ENCODE measurements at regions not wholly inside any gene's neighbourhood (a gene's known extent, or its start where the extent isn't known, plus 50 kb on each side); places are given as distances from the start of the nearest gene placed in this dataset.

GRCh38 chr3:163946785-163947184, 1131.5 kb downstream of the SI start:
- no peak for DNase-seq (ENCODE audit: low spot score)

GRCh38 chr3:163943664-163944063, 1134.6 kb downstream of the SI start:
- DNase-seq (ENCODE audit: low spot score), result no peak

- no peak for DNase-seq (ENCODE audit: low spot score)
Observed at GRCh38 chr3:163939926-163940325, 1138.4 kb downstream of the SI start.

- no peak for DNase-seq (ENCODE audit: low spot score)
Observed at GRCh38 chr3:163936543-163936942, 1141.8 kb downstream of the SI start.

- no peak for DNase-seq (ENCODE audit: low spot score)
Observed at GRCh38 chr3:163935411-163935810, 1142.9 kb downstream of the SI start.

- no peak for DNase-seq (ENCODE audit: low spot score)
Observed at GRCh38 chr3:163929069-163929652, 1149.1 kb downstream of the SI start.

- DNase-seq (ENCODE audit: low spot score), result no peak
Observed at GRCh38 chr3:163927521-163927920, 1150.8 kb downstream of the SI start.

GRCh38 chr3:163924600-163924999, 1153.7 kb downstream of the SI start:
- DNase-seq (ENCODE audit: low spot score), result no peak

GRCh38 chr3:163919154-163919553, 1159.1 kb downstream of the SI start:
- DNase-seq (ENCODE audit: low spot score), result no peak

GRCh38 chr3:163916596-163917560, 1161.4 kb downstream of the SI start:
- peak; percentile 9 for DNase-seq (ENCODE audit: low spot score)

GRCh38 chr3:163915280-163915679, 1163.0 kb downstream of the SI start:
- no peak for DNase-seq (ENCODE audit: low spot score)

GRCh38 chr3:163914567-163914966, 1163.7 kb downstream of the SI start:
- no peak for DNase-seq (ENCODE audit: low spot score)

- no peak for DNase-seq (ENCODE audit: low spot score)
Observed at GRCh38 chr3:163891771-163892170, 1186.5 kb downstream of the SI start.

GRCh38 chr3:163890661-163891060, 1187.6 kb downstream of the SI start:
- DNase-seq (ENCODE audit: low spot score), result no peak

- DNase-seq (ENCODE audit: low spot score), result no peak
Observed at GRCh38 chr3:163879172-163879571, 1199.1 kb downstream of the SI start.

- DNase-seq (ENCODE audit: low spot score), result no peak
Observed at GRCh38 chr3:163878396-163878795, 1199.9 kb downstream of the SI start.

- DNase-seq (ENCODE audit: low spot score), result no peak
Observed at GRCh38 chr3:163877805-163878204, 1200.5 kb downstream of the SI start.

GRCh38 chr3:163863146-163863545, 1215.2 kb downstream of the SI start:
- DNase-seq (ENCODE audit: low spot score), result no peak

GRCh38 chr3:163852233-163852632, 1226.1 kb downstream of the SI start:
- no peak for DNase-seq (ENCODE audit: low spot score)

- DNase-seq (ENCODE audit: low spot score), result no peak
Observed at GRCh38 chr3:163838769-163839168, 1239.5 kb downstream of the SI start.

- no peak for DNase-seq (ENCODE audit: low spot score)
Observed at GRCh38 chr3:163832547-163832946, 1245.7 kb downstream of the SI start.

GRCh38 chr3:163821841-163822240, 1256.5 kb downstream of the SI start:
- DNase-seq (ENCODE audit: low spot score), result no peak

GRCh38 chr3:163817015-163817414, 1261.3 kb downstream of the SI start:
- no peak for DNase-seq (ENCODE audit: low spot score)

- no peak for DNase-seq (ENCODE audit: low spot score)
Observed at GRCh38 chr3:163813935-163814334, 1264.4 kb downstream of the SI start.

Data from kidney tubule cell (primary cell).